Liver (tissue), 8 donors: ENCODE measurements at regions not wholly inside any gene's neighbourhood (a gene's known extent, or its start where the extent isn't known, plus 50 kb on each side); places are given as distances from the start of the nearest gene placed in this dataset.

ENCODE experiments used
- DNase-seq: peaks from one replicate; pipeline ENCODE4 v3.0.0-alpha.2; 2017; ENCODE audit warnings: low spot score
- H3K27ac ChIP-seq, 2 donors: one replicate each; pipeline ENCODE4 v1.7.0; 2013; ENCODE audit warnings: inconsistent platforms in 2 of 2, low read length in 2 of 2, control low read depth in 1 of 2, low read depth in 1 of 2, mild to moderate bottlenecking in 1 of 2
- H3K27me3 ChIP-seq, 4 donors: one replicate each; pipeline versions ENCODE4 v1.6.1 to v1.7.0; 2013; ENCODE audit warnings: low read length in 3 of 4, inconsistent platforms in 1 of 4, mild to moderate bottlenecking in 1 of 4, moderate library complexity in 1 of 4; ENCODE audit not compliant: control insufficient read depth in 4 of 4, insufficient read depth in 4 of 4
- H3K36me3 ChIP-seq, 4 donors: one replicate each; pipeline versions ENCODE4 v1.6.1 to v1.7.0; 2013; ENCODE audit warnings: low read length in 3 of 4, mild to moderate bottlenecking in 3 of 4, low read depth in 1 of 4, moderate library complexity in 1 of 4; ENCODE audit not compliant: control insufficient read depth in 4 of 4, insufficient read depth in 3 of 4
- H3K4me1 ChIP-seq, 4 donors: one replicate each; pipeline versions ENCODE4 v1.6.1 to v1.7.0; 2013; ENCODE audit warnings: low read length in 3 of 4, mild to moderate bottlenecking in 3 of 4, moderate library complexity in 1 of 4; ENCODE audit not compliant: control insufficient read depth in 4 of 4, insufficient read depth in 4 of 4
- H3K4me3 ChIP-seq, 3 donors: one replicate each; pipeline versions ENCODE4 v1.6.1 to v1.7.0; 2013; ENCODE audit warnings: low read length in 3 of 3, control low read depth in 1 of 3, low read depth in 1 of 3, mild to moderate bottlenecking in 1 of 3
- H3K9ac ChIP-seq, 2 donors: one replicate each; pipeline ENCODE4 v1.7.0; 2013; ENCODE audit warnings: low read length in 2 of 2, mild to moderate bottlenecking in 2 of 2, moderate library complexity in 2 of 2, control low read depth in 1 of 2, low read depth in 1 of 2
- H3K9me3 ChIP-seq, 4 donors: one replicate each; pipeline versions ENCODE4 v1.6.1 to v1.7.0; 2013; ENCODE audit warnings: low read length in 3 of 4; ENCODE audit not compliant: control insufficient read depth in 4 of 4
- ATF3 ChIP-seq: IDR thresholded peaks from 2 replicates; pipeline ENCODE4 v1.6.1; 2016; ENCODE audit warnings: antibody characterized with exemption
- CTCF ChIP-seq: fragments of 150-350 bp; IDR thresholded peaks from 2 replicates; pipeline ENCODE4 v1.5.1; 2017; ENCODE audit warnings: improper control_type of control experiment, low read depth, low read length; ENCODE audit not compliant: missing input control
- EGR1 ChIP-seq, 2 donors: IDR thresholded peaks; 2 replicates each; pipeline ENCODE4 v1.6.1; 2016 to 2018; ENCODE audit warnings: antibody characterized with exemption in 2 of 2, low read depth in 2 of 2
- FOXA1 ChIP-seq: IDR thresholded peaks from 2 replicates; pipeline ENCODE4 v1.6.1; 2016; ENCODE audit warnings: antibody characterized with exemption
- FOXA2 ChIP-seq: IDR thresholded peaks from 2 replicates; pipeline ENCODE4 v1.6.1; 2016; ENCODE audit warnings: antibody characterized with exemption
- HNF4A ChIP-seq, 2 donors: conservative IDR thresholded peaks; 2 replicates each; pipeline ENCODE4 v1.6.1; 2016; ENCODE audit warnings: antibody characterized with exemption in 2 of 2, mild to moderate bottlenecking in 2 of 2
- MAX ChIP-seq: IDR thresholded peaks from 2 replicates; pipeline ENCODE4 v1.6.1; 2016; ENCODE audit warnings: antibody characterized with exemption
- NR2F2 ChIP-seq: IDR thresholded peaks from 2 replicates; pipeline ENCODE4 v1.6.1; 2016; ENCODE audit warnings: antibody characterized with exemption
- RAD21 ChIP-seq, 2 donors: IDR thresholded peaks; 2 replicates each; pipeline ENCODE4 v1.6.1; 2016; ENCODE audit warnings: antibody characterized with exemption in 2 of 2, mild to moderate bottlenecking in 2 of 2
- REST ChIP-seq: IDR thresholded peaks from 2 replicates; pipeline ENCODE4 v1.6.1; 2016; ENCODE audit warnings: antibody characterized with exemption, mild to moderate bottlenecking
- SP1 ChIP-seq: IDR thresholded peaks from 2 replicates; pipeline ENCODE4 v1.6.1; 2018; ENCODE audit warnings: antibody characterized with exemption, mild to moderate bottlenecking
- TAF1 ChIP-seq: conservative IDR thresholded peaks from 2 replicates; pipeline ENCODE4 v1.6.1; 2016; ENCODE audit warnings: antibody characterized with exemption, mild to moderate bottlenecking
- YY1 ChIP-seq: IDR thresholded peaks from 2 replicates; pipeline ENCODE4 v1.6.1; 2016; ENCODE audit warnings: antibody characterized with exemption, mild to moderate bottlenecking
- ZBTB33 ChIP-seq: IDR thresholded peaks from 2 replicates; pipeline ENCODE4 v1.6.1; 2016; ENCODE audit warnings: antibody characterized with exemption
- WGBS: extraction: QIAGEN DNeasy Blood & Tissue Kit; methylation state at CpG from one replicate; pipeline ENCODE4 v1.1.7; 2013; 5-methylcytosine and 5-hydroxymethylcytosine counted together
- donor health status: healthy.
- donor health status: healthy.
- donor health status: healthy.
- donor health status: healthy.
- donor health status: healthy.

- Histone ChIP-seq H3K4me3 (no peak overlapping the region), H3K27ac (no peak overlapping the region), H3K9ac (no peak overlapping the region), H3K27me3 (no peaks in the 10 kb centered on the region), H3K4me1 (peaks cover 0 to 2% (median 0%) of the 10 kb centered on the region in 4 donors), H3K9me3 (no peaks in the 10 kb centered on the region), H3K36me3 (no peaks in the 10 kb centered on the region)
- DNase-seq: no peak
- WGBS: 8% methylated on average over 2 of the region's 2 CpGs
- TF ChIP-seq MAX (no peak), TAF1 (no peak), RAD21 (IDR thresholded peaks at IDR 0.05) (peak; percentile 90 to 94), FOXA2 (no peak), CTCF (peak; percentile 76), NR2F2 (no peak), REST (no peak)
These were observed 193.3 kb upstream of the SNX7 start for GRCh38 chr1:98468111-98468717.

- no peak for DNase-seq
- H3K4me3 ChIP-seq: no peak overlapping the region
- no peak overlapping the region for H3K27ac ChIP-seq
- H3K4me1 ChIP-seq: peaks cover 0 to 2% (median 0%) of the 10 kb centered on the region in 4 donors
- no peaks in the 10 kb centered on the region for H3K9me3 ChIP-seq
- TF ChIP-seq ZBTB33: no peak
- no peak for TF ChIP-seq NR2F2
- no peak for TF ChIP-seq HNF4A (conservative IDR thresholded peaks at IDR 0.05)
- no peak for TF ChIP-seq FOXA2
- 36% methylated on average over 4 of the region's 4 CpGs for WGBS
- no peaks in the 10 kb centered on the region for H3K36me3 ChIP-seq
- no peaks in the 10 kb centered on the region for H3K27me3 ChIP-seq
- no peak overlapping the region for H3K9ac ChIP-seq
These were observed 193.9 kb upstream of the SNX7 start for GRCh38 chr1:98467586-98467985.

GRCh38 chr1:98467122-98467521 lies 194.4 kb upstream of the SNX7 start:
- Histone ChIP-seq H3K9ac (no peak overlapping the region), H3K9me3 (no peaks in the 10 kb centered on the region), H3K27ac (no peak overlapping the region), H3K4me3 (no peak overlapping the region), H3K36me3 (no peaks in the 10 kb centered on the region), H3K4me1 (peaks cover 0 to 2% (median 0%) of the 10 kb centered on the region in 4 donors), H3K27me3 (no peaks in the 10 kb centered on the region)
- TF ChIP-seq SP1: no peak
- no peak for TF ChIP-seq CTCF
- no peak for TF ChIP-seq YY1
- no peak for TF ChIP-seq ATF3
- TF ChIP-seq FOXA2: no peak
- TF ChIP-seq NR2F2: no peak
- TF ChIP-seq FOXA1: no peak
- TF ChIP-seq HNF4A (conservative IDR thresholded peaks at IDR 0.05): no peak
- TF ChIP-seq RAD21 (IDR thresholded peaks at IDR 0.05): no peak
- no peak for TF ChIP-seq MAX
- no peak for TF ChIP-seq EGR1 (IDR thresholded peaks at IDR 0.05; ENCODE audit: low read depth in 2 of 2)
- no peak for DNase-seq
